ENCODE measurements at regions not wholly inside any gene's neighbourhood (a gene's known extent, or its start where the extent isn't known, plus 50 kb on each side); places are given as distances from the start of the nearest gene placed in this dataset.

DNA sequence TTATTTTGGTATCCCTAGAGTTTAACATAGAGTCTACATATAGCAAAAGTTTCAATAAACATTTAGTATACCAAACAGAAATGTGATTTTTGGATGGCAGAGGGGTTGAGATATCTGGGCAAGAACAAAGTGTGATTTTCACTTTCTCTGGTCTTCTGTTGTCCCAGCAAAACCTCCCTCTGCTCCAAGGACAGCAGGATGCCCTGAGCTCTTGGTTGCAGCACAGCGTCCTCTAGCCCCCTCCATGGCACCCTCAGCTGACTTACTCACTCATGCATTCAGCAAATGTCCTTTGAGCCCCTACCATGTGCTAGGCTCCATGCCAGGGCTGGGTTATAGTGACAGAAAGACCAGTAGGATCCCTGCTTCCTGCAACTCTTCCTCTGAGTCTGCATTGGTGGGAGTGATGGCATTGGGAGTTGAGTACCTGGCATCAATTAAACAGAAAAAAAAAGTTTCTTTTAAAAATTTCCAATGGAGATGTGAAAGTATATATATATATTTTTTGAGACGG lies 104.8 kb upstream of the UBL3 start:
- TF ChIP-seq, protein P1, sequence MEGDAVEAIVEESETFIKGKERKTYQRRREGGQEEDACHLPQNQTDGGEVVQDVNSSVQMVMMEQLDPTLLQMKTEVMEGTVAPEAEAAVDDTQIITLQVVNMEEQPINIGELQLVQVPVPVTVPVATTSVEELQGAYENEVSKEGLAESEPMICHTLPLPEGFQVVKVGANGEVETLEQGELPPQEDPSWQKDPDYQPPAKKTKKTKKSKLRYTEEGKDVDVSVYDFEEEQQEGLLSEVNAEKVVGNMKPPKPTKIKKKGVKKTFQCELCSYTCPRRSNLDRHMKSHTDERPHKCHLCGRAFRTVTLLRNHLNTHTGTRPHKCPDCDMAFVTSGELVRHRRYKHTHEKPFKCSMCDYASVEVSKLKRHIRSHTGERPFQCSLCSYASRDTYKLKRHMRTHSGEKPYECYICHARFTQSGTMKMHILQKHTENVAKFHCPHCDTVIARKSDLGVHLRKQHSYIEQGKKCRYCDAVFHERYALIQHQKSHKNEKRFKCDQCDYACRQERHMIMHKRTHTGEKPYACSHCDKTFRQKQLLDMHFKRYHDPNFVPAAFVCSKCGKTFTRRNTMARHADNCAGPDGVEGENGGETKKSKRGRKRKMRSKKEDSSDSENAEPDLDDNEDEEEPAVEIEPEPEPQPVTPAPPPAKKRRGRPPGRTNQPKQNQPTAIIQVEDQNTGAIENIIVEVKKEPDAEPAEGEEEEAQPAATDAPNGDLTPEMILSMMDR (IDR thresholded peaks at IDR 0.05), result no peak
- TF ChIP-seq POLR2AphosphoS5 (IDR thresholded peaks at IDR 0.05; ENCODE audit: low read depth, low read length), result no peak
